HCEC 1CT (cell line): ENCODE measurements at regions not wholly inside any gene's neighbourhood (a gene's known extent, or its start where the extent isn't known, plus 50 kb on each side); places are given as distances from the start of the nearest gene placed in this dataset.
"Not testable (repeated sequence)": the region's sequence is repeated elsewhere in the genome, so short reads cannot be mapped to it uniquely, and the experiment has no call there.

Experiments
- DNase-seq: peaks from one replicate; pipeline ENCODE4 v3.0.0-alpha.2; 2017

DNA sequence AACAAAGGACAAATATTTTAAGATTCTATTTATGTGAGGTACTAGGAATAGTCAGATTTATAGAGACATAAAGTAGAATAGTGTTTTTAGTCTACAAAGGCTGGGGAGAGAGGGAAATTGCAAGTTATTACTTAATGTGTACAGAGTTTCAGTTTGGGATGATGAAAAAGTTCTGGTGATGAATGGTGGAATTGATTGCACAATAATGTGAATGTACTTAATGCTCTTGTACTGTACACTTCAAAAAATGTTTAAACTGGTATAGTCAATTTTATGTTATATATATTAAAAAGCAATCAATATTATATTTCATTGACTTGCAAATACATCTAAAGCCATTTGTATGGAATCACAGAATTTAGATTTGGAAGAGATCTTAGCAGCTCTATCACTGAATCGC, 213.4 kb downstream of the PPP1R3A start:
- DNase-seq, result peak; percentile 30

DNA sequence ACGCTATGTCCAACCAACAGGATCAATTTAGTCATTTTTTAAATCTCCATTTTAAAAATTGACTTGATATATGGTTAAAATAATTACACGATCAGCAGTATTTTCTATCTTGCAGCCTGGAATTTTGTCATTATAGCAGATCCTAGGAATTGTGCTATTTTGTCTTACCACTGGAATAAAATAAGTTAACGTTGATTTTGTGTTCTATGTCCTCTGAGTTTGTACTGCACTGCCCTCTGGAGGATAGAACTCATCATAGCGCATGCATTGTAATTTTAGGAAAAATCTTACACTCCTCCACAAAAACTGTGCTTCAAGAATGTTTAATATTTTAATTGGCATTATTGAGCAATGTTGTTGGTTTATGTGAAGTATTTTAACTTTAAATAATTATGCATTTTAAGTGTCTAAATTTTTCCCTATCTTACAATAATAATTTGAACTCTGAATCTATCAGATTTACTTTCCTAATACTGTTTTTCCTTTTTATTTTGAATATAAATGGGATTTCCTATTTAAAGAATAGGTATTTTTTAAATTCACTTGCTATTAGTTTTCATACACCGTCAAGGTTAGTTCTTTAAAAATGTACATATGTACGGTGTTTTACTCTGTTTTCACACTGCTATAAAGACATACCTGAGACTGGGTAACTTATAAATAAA, 220.1 kb downstream of the PPP1R3A start:
- peak; percentile 61 for DNase-seq

- no peak for DNase-seq
Measured at GRCh38 chr7:113694149-113694548, 224.7 kb downstream of the PPP1R3A start.

DNA sequence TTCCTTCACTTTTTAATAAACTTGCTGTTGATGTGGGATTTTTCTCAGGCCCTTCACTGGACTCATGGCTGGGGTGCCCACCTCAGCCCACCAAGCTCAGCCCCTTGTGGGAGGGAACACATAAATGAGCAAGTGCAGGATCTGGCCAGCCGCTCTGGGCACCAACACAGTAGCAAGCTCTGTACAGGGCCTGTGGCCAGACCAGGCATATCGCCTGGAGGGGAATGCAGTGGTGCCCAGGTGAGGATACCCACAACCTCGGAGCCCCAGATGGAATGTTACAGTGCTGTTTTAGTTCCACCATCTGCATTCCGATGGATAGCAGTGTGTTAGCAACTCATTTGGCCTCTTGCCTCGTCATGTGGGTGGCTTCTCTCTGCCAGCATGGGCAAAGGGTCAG, 234.6 kb downstream of the PPP1R3A start:
- DNase-seq, result no peak

GRCh38 chr7:113677811-113678210, 241.0 kb downstream of the PPP1R3A start:
- no peak for DNase-seq

DNA sequence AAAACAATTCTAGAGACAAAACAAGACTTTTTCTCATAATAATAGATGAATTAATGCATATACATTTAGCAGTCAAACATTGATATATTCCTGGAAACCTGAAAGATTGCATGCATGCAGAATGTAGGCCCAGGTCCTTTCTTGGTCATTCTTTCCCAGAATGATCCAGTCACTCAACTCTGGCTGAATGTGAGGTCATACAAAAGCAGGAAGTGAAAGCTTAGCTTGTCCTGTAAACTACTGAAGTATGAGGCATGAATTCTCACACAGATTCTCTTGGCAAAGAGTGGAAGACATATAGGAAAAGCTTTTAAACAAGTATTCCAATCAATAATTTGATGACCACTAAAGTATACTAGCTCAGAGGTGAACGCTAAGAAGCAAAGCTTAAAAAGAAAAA, 253.9 kb downstream of the PPP1R3A start:
- DNase-seq, result peak; percentile 64

- DNase-seq, result no peak
Measured at GRCh38 chr7:113659416-113659815, 259.4 kb downstream of the PPP1R3A start.

GRCh38 chr7:113657603-113658002, 261.2 kb downstream of the PPP1R3A start:
- DNase-seq, result no peak

DNA sequence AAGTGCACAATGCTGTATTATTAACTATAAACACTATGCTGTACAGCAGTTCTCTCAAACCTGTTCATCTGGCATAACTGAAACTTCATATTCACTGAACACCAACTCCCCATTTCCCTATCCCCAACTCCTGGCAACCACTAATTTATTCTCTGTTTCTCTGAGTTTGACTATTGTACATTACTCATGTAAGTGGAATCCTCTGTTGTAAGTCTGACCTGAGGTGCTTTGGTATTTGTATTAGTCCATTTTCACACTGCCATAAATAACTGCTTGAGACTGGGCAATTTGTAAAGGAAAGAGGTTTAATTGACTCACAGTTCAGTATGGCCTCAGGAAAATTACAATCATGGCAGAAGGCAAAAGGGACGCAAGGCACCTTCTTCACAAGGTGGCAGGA, 266.3 kb downstream of the PPP1R3A start:
- DNase-seq, result peak; percentile 89

GRCh38 chr7:113649556-113649955, 269.3 kb downstream of the PPP1R3A start:
- DNase-seq, result no peak

DNA sequence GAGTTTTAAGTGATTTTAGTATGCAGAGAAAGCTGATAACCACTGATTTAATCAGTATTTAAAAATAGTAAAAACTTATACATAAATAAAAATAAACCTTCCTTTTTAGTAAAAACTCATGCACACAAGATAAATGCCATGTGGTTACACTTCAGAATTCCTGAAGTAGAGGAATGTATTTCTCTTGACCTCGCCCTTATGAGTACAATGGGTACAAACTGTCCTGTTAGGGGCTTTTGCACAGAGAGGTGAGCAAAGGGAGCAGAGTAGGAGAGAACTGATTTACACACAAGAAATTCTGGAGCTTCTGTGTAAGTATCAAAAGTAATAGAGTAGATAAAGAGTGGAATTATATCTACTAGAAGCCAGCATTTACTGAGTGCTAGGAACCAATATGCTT, 279.6 kb downstream of the PPP1R3A start:
- peak; percentile 36 for DNase-seq

GRCh38 chr7:113636727-113637421, 281.9 kb downstream of the PPP1R3A start:
- DNase-seq, result peak; percentile 95

DNA sequence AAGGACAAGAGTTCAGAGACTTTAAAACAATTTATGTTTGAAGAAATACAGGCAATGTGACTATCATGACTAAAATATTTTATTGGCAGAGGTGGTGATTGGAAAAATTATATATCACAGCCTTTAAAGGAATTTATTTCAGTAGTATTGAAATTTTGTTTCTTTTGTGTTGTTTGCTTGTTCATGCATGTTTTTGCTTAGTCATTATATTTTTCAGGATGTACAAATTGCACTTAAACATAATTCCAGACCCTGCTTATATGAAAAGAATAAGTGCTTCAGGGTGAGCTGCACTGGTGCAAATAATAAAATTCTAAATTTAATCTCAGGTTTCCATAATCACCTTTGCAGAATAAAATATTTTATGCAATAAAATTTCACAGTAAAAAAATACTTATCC, 283.3 kb downstream of the PPP1R3A start:
- no peak for DNase-seq

DNA sequence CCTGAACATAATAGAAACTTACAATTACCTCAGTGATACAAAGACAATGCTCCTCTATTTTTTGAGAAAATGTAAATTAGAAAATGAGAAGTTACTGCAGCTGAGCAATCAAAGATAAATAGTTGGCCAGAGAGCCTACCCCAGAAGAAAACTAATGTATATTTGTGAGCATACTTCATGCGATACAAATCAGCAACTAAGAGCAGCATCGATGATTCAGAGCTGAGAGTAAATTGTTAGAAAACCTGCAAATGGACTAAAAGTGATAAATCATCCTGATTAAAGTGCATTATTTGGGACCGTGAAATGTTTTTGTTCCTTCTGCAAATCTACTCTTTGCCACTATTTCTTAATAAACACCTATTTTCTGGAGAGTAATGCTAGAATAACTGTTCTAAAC, 285.7 kb downstream of the PPP1R3A start:
- peak; percentile 44 for DNase-seq

- DNase-seq, result peak; percentile 94
Measured at GRCh38 chr7:113628948-113629847, 289.6 kb downstream of the PPP1R3A start.

- DNase-seq, result no peak
Measured at GRCh38 chr7:113625494-113626102, 293.2 kb downstream of the PPP1R3A start.

GRCh38 chr7:113622796-113623195, 296.0 kb downstream of the PPP1R3A start:
- peak; percentile 47 for DNase-seq

DNA sequence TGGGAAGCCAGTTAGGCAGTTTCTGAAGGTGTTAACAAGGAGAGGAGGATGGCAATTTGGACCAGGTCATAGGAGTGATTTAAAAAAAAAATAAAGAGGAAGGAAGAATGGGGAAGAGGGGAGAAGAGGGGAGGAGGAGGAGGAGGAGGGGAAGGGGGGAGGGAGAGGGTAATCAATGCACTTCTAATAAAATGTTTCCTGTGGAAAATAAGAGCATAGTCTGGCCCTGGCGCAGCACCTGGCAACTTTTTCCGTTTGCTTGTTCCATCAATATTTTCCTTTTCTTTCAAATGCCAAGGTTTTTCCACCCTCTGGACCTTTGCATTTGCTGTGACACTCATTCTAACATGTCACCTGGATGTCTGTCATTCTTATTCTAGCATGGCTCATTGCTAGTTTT, 308.2 kb downstream of the PPP1R3A start:
- DNase-seq, result no peak

DNA sequence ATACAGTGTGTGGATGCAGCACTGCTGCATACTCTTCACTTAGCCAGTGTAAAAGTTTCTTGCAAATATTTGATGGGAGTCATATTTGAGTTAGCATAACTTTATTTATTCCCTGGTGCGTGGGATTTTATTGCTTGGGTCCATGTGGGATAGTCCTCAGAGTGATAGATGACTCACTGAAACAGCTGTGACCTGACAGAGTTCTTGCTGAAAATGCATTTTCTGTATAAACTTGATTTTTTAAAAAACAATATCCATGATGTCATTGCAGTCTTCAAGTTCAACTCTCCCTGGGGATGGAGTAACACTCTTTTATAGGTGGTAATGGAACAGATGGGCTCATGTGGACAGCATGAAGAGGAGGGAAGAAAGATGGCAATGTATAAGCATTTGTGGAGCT, 310.0 kb downstream of the PPP1R3A start:
- peak; percentile 67 for DNase-seq

DNA sequence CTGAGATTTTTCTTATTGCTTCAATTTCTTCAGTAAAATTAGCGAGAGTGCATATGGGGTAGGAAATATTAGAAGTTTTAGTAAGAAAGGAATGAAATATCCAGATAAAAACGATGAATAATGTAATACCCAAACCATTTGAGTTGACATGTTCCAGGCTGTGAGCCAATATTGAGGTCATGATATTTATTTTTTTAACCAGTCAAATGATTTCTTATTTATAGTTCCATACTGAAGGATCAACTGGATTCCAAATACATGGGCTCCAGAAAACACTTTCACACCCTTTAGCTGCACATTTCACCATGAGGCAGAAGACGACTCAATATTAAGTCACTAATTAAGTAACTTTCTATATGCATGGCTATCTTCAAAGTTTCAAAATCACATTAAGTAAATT, 312.5 kb downstream of the PPP1R3A start:
- peak; percentile 55 for DNase-seq

DNA sequence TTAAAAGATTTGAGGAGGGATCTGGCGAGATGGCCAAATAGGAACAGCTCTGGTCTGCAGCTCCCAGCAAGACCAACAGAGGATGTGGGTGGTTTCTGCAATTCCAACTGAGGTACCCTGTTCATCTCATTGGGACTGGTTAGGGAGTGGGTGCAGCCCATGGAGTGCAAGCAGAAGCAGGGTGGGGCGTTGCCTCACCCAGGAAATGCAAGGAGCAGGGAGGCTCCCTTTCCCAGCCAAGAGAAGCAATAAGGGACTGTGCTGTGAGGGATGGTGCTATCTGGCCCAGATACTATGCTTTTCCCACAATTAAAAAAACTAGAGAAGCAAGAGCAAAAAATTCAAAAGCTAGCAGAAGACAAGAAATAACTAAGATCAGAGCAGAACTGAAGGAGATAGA, 318.4 kb downstream of the PPP1R3A start:
- not testable (repeated sequence) for DNase-seq

DNA sequence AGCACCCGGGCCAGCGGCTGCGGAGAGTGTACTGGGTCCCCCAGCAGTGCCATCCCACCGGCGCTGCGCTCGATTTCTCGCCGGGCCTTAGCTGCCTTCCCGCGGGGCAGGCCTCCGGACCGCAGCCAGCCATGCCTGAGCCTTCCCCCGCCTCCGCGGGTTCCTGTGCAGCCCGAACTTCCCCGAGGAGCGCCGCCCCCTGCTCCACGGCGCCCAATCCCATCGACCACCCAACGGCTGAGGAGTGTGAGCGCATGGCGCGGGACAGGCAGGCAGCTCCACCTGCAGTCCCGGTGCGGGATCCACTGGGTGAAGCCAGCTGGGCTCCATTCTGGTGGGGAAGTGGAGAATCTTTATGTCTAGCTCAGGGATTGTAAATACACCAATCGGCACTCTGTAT, 325.4 kb downstream of the PPP1R3A start:
- DNase-seq, result not testable (repeated sequence)

DNA sequence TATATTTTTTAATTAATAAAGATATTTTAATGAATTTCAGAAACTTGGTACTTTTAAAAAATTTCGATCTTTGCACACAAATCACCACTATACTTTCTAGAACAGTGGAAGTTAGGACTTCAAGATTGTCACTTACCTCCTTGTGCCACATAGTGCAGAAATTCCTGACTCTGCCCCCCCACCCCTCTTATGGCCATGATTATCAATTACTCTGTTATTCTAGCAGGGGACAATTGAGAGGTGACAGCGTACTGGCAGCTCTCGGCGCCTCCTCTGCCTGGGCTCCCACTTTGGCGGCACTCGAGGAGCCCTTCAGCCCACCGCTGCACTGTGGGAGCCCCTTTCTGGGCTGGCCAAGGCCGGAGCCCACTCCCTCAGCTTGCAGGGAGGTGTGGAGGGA, 325.9 kb downstream of the PPP1R3A start:
- not testable (repeated sequence) for DNase-seq
